ENCODE measurements at regions not wholly inside any gene's neighbourhood (a gene's known extent, or its start where the extent isn't known, plus 50 kb on each side); places are given as distances from the start of the nearest gene placed in this dataset.

DNA sequence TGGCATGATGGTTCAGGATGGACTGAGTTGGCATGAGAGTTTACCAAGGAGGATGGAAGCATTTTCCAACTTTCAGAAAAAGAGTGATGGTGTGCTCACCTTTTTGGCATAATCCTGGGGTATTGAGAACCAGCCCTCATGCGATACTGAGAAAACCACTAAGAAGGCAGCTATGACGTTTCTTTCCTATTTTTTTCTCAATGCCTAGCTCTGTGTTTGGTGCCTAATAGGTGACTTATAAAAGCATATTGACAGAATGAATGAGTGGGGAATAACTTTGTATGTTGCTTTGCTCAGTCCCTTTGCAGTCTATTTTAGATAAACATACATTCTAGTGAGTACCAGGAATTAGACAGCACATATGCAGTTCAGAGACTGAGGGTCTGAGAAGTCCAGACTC lies 816.3 kb downstream of the DHX35 start:
- Histone ChIP-seq H2AFZ (ENCODE audit: low read length) (no peak overlapping the region), H3K79me2 (ENCODE audit: insufficient read depth, low read length) (no peaks in the 10 kb centered on the region), H3F3A (ENCODE audit: low read depth) (no peaks in the 10 kb centered on the region), H3K9me2 (replicated peaks; ENCODE audit: low read depth, low read length) (no peaks in the 10 kb centered on the region), H3K9ac (ENCODE audit: low read depth, low read length, poor library complexity, severe bottlenecking) (no peak overlapping the region), H3K9me3 (ENCODE audit: insufficient read depth, low read depth, low read length) (no peaks in the 10 kb centered on the region; the same call in 1 of the 2 replicates), H3K36me3 (ENCODE audit: insufficient read depth, low read length) (no peaks in the 10 kb centered on the region), H3K4me3 (ENCODE audit: low read length, poor library complexity, severe bottlenecking) (no peak overlapping the region), H4K20me1 (ENCODE audit: insufficient read depth, low read length, poor library complexity, severe bottlenecking) (no peaks in the 10 kb centered on the region), H3K27me3 (ENCODE audit: insufficient read depth, low read length, poor library complexity, severe bottlenecking) (no peaks in the 10 kb centered on the region), H3K4me2 (ENCODE audit: low read depth, low read length, poor library complexity, severe bottlenecking) (no peak overlapping the region), H3K4me1 (ENCODE audit: insufficient read depth, low read length, poor library complexity, severe bottlenecking) (no peaks in the 10 kb centered on the region)
- no peak for TF ChIP-seq EZH2phosphoT487 (IDR thresholded peaks at IDR 0.05; ENCODE audit: borderline replicate concordance)
- TF ChIP-seq, protein P1, sequence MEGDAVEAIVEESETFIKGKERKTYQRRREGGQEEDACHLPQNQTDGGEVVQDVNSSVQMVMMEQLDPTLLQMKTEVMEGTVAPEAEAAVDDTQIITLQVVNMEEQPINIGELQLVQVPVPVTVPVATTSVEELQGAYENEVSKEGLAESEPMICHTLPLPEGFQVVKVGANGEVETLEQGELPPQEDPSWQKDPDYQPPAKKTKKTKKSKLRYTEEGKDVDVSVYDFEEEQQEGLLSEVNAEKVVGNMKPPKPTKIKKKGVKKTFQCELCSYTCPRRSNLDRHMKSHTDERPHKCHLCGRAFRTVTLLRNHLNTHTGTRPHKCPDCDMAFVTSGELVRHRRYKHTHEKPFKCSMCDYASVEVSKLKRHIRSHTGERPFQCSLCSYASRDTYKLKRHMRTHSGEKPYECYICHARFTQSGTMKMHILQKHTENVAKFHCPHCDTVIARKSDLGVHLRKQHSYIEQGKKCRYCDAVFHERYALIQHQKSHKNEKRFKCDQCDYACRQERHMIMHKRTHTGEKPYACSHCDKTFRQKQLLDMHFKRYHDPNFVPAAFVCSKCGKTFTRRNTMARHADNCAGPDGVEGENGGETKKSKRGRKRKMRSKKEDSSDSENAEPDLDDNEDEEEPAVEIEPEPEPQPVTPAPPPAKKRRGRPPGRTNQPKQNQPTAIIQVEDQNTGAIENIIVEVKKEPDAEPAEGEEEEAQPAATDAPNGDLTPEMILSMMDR (conservative IDR thresholded peaks at IDR 0.05; ENCODE audit: low read length): no peak

- Histone ChIP-seq H2AFZ (ENCODE audit: low read length) (no peak overlapping the region), H3K4me3 (ENCODE audit: low read length, poor library complexity, severe bottlenecking) (no peak overlapping the region)
Measured at GRCh38 chr20:39777610-39778009, 815.5 kb downstream of the DHX35 start.

DNA sequence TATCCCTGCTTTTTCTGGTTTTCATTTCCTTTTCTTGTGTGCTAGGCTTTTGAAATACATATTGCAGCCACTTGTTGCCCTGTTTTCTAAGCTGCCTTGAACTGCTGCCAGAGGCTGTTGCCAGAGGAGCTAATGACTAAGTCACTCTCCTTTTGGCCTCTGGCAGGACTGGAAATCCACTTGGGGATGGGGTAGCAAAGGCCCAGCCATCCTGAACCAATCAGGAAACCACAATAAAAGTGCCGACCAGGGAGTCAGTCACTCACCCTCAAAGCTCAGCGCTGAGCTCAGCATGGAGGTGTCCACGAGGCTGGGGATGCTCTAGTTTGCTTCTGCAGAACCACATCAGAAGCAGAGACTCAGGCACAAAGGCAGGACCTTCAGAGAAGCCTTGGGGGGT lies 813.0 kb downstream of the DHX35 start:
- Histone ChIP-seq H3F3A (ENCODE audit: low read depth) (no peaks in the 10 kb centered on the region), H4K20me1 (ENCODE audit: insufficient read depth, low read length, poor library complexity, severe bottlenecking) (no peaks in the 10 kb centered on the region), H3K27me3 (ENCODE audit: insufficient read depth, low read length, poor library complexity, severe bottlenecking) (no peaks in the 10 kb centered on the region), H3K4me3 (ENCODE audit: low read length, poor library complexity, severe bottlenecking) (no peak overlapping the region), H2AFZ (ENCODE audit: low read length) (no peak overlapping the region), H3K79me2 (ENCODE audit: insufficient read depth, low read length) (no peaks in the 10 kb centered on the region), H3K4me2 (ENCODE audit: low read depth, low read length, poor library complexity, severe bottlenecking) (no peak overlapping the region), H3K9me3 (ENCODE audit: insufficient read depth, low read depth, low read length) (no peaks in the 10 kb centered on the region; the same call in 1 of the 2 replicates), H3K36me3 (ENCODE audit: insufficient read depth, low read length) (no peaks in the 10 kb centered on the region), H3K9me2 (replicated peaks; ENCODE audit: low read depth, low read length) (no peaks in the 10 kb centered on the region), H3K4me1 (ENCODE audit: insufficient read depth, low read length, poor library complexity, severe bottlenecking) (no peaks in the 10 kb centered on the region), H3K9ac (ENCODE audit: low read depth, low read length, poor library complexity, severe bottlenecking) (no peak overlapping the region)
- TF ChIP-seq EZH2phosphoT487 (IDR thresholded peaks at IDR 0.05; ENCODE audit: borderline replicate concordance): no peak
- TF ChIP-seq, protein P1 (conservative IDR thresholded peaks at IDR 0.05; ENCODE audit: low read length): no peak

More at GRCh38 chr20:39777610-39778009, 815.5 kb downstream of the DHX35 start:
- Histone ChIP-seq H3K9ac (ENCODE audit: low read depth, low read length, poor library complexity, severe bottlenecking) (no peak overlapping the region), H3K36me3 (ENCODE audit: insufficient read depth, low read length) (no peaks in the 10 kb centered on the region), H3K4me1 (ENCODE audit: insufficient read depth, low read length, poor library complexity, severe bottlenecking) (no peaks in the 10 kb centered on the region), H3K9me2 (replicated peaks; ENCODE audit: low read depth, low read length) (no peaks in the 10 kb centered on the region), H3K4me2 (ENCODE audit: low read depth, low read length, poor library complexity, severe bottlenecking) (no peak overlapping the region), H3K79me2 (ENCODE audit: insufficient read depth, low read length) (no peaks in the 10 kb centered on the region), H3K27me3 (ENCODE audit: insufficient read depth, low read length, poor library complexity, severe bottlenecking) (no peaks in the 10 kb centered on the region), H3K9me3 (ENCODE audit: insufficient read depth, low read depth, low read length) (no peaks in the 10 kb centered on the region; the same call in 1 of the 2 replicates), H4K20me1 (ENCODE audit: insufficient read depth, low read length, poor library complexity, severe bottlenecking) (no peaks in the 10 kb centered on the region), H3F3A (ENCODE audit: low read depth) (no peaks in the 10 kb centered on the region)
- no peak for TF ChIP-seq EZH2phosphoT487 (IDR thresholded peaks at IDR 0.05; ENCODE audit: borderline replicate concordance)
- TF ChIP-seq, protein P1 (conservative IDR thresholded peaks at IDR 0.05; ENCODE audit: low read length): no peak
